Coronary artery (tissue), 2 donors: ENCODE measurements at regions not wholly inside any gene's neighbourhood (a gene's known extent, or its start where the extent isn't known, plus 50 kb on each side); places are given as distances from the start of the nearest gene placed in this dataset.

Experiments
- DNase-seq: peaks from one replicate; pipeline ENCODE4 v3.0.0-alpha.2; 2017; ENCODE audit warnings: low spot score
- H3K27ac ChIP-seq, 2 donors: fragments of 200-600 bp; sonication (generic); one replicate each; pipeline ENCODE4 v1.5.1; 2016 to 2019
- H3K4me3 ChIP-seq: fragments of 200-600 bp; sonication (generic); 2 replicates; pipeline ENCODE4 v1.5.1; 2016; ENCODE audit warnings: mild to moderate bottlenecking, moderate library complexity
- TF ChIP-seq, protein P1 (sequence below): fragments of 200-600 bp; sonication (generic); IDR thresholded peaks from one replicate; pipeline ENCODE4 v1.5.1; 2019; ENCODE audit warnings: antibody characterized with exemption

DNA sequence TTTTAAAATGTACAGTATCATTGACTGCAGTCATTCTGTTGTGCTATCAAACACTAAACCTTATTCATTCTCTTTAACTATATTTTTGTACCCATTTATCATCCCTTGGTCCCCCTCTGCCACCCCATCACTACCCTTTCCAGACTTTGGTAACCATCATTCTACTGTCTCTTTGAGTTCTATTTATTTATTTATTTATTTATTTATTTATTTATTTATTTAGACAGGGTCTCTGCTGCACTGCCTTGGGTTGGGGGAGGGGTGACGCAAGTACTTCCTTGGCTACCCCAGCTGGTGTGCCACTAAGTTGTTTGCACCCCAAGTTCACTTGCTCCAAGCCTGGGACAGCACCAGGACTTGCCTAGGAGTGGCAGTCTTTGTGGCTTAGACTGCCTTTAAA, 427.8 kb upstream of the NOVA1 start:
- TF ChIP-seq, protein P1, sequence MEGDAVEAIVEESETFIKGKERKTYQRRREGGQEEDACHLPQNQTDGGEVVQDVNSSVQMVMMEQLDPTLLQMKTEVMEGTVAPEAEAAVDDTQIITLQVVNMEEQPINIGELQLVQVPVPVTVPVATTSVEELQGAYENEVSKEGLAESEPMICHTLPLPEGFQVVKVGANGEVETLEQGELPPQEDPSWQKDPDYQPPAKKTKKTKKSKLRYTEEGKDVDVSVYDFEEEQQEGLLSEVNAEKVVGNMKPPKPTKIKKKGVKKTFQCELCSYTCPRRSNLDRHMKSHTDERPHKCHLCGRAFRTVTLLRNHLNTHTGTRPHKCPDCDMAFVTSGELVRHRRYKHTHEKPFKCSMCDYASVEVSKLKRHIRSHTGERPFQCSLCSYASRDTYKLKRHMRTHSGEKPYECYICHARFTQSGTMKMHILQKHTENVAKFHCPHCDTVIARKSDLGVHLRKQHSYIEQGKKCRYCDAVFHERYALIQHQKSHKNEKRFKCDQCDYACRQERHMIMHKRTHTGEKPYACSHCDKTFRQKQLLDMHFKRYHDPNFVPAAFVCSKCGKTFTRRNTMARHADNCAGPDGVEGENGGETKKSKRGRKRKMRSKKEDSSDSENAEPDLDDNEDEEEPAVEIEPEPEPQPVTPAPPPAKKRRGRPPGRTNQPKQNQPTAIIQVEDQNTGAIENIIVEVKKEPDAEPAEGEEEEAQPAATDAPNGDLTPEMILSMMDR, result no peak
- Histone ChIP-seq H3K4me3 (no peak overlapping the region), H3K27ac (no peak overlapping the region)
- no peak for DNase-seq

DNA sequence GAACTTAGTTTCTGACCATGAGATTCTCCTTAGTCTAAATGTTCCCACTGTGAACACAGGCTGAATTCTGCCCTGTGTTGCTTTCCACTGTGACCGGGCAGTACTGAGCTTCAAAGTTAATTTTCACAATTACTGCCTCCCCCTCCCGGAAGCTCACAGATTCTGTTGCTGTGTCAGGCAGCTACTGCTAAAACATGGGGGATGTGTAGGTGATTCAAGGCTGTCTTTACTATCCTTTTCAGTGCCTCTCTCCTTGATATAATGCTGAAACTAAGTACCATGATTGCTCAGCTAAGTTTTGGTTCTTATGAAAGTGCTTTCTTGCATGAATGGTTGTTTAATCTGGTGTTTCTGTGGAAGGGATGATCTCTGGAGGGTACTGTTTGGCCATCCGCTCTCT, 428.3 kb upstream of the NOVA1 start:
- no peak overlapping the region for H3K4me3 ChIP-seq
- TF ChIP-seq, protein P1, result no peak
- no peak for DNase-seq

DNA sequence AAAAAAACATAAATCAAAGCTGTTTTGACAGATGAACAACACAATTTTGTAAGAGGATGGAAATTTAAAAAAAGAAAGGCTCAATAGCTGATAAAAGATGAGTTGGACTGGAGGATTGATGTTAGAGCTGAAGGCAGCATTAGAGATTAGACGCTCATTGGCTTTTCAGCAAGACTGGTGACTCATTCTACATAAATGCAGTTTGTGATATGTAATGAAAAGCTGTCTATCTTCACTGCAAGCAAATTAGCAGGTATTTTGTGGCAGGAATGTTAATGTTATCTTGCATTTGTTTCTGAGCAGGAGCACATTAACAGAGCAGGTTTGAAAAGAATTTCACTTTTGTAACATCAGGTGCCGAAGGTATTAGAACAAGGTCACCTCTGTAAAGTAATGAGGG, 442.7 kb upstream of the NOVA1 start:
- TF ChIP-seq, protein P1, result no peak
- H3K27ac ChIP-seq, result no peak overlapping the region

More for the DNA sequence above, 428.3 kb upstream of the NOVA1 start:
- no peak overlapping the region for H3K27ac ChIP-seq

GRCh38 chr14:27049701-27050100, 451.9 kb upstream of the NOVA1 start:
- Histone ChIP-seq H3K27ac (no peak overlapping the region), H3K4me3 (no peak overlapping the region)
- TF ChIP-seq, protein P1, result no peak
- DNase-seq, result no peak

More for the DNA sequence above, 442.7 kb upstream of the NOVA1 start:
- no peak overlapping the region for H3K4me3 ChIP-seq
- DNase-seq, result no peak

DNA sequence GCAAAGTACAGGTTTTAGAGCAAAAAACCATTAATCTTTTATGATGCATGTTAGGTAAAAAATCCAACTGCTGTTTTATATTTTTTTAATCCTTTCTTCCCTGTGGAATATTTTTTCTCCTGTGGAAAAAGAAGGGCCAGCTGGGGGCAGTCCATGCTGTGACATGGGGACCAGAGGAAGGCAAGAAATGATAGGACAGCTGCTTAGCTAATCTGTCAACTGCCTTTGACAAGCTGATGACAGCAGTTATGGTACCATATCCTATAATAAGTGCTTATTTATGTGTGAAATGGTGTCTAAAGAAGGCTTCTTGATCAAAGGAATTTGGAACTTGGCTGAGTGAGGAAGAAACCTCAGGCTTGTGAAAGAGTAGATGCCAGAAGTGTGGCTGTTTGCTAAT, 452.4 kb upstream of the NOVA1 start:
- TF ChIP-seq, protein P1, result no peak
- Histone ChIP-seq H3K27ac (no peak overlapping the region), H3K4me3 (no peak overlapping the region)
- DNase-seq, result no peak

GRCh38 chr14:27056586-27056985, 458.8 kb upstream of the NOVA1 start:
- no peak for DNase-seq

DNA sequence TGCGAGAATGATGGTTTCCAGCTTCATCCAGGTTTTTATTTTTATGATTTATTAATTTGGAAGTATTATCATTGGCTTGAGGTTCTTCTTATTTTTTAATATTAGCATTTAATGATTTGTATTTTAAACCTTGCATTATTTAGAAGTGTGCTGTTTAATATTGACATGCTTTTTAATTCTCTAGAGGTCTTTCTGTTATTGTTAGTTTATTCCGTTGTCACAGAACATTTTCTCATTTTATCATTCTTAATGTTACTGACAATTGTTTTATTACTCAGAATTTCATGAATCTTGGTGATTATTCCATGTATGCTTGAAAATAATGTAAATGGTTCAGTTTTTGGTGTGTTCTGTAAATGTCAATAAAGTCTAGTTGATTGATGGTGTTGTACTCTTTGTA, 463.5 kb upstream of the NOVA1 start:
- DNase-seq, result no peak
- Histone ChIP-seq H3K4me3 (no peak overlapping the region), H3K27ac (no peak overlapping the region)
- TF ChIP-seq, protein P1, result no peak

More at GRCh38 chr14:27056586-27056985, 458.8 kb upstream of the NOVA1 start:
- TF ChIP-seq, protein P1, result no peak
- Histone ChIP-seq H3K4me3 (no peak overlapping the region), H3K27ac (no peak overlapping the region)
